SK-N-SH treated with all-trans-retinoic acid at 6 μM for 48 hours (cell line): ENCODE measurements at regions not wholly inside any gene's neighbourhood (a gene's known extent, or its start where the extent isn't known, plus 50 kb on each side); places are given as distances from the start of the nearest gene placed in this dataset.

Experiments used
- BACH2 ChIP-seq: fragments of 250-450 bp; sonication (Bioruptor Pico); IDR thresholded peaks from 2 replicates; pipeline ENCODE4 v1.9.0; 2021; ENCODE audit warnings: mild to moderate bottlenecking, borderline replicate concordance
- CSRNP3 ChIP-seq: fragments of 250-450 bp; sonication (Bioruptor Pico); IDR thresholded peaks from 2 replicates; pipeline ENCODE4 v1.5.1; 2021; ENCODE audit warnings: mild to moderate bottlenecking, moderate library complexity
- ISL1 ChIP-seq: fragments of 250-450 bp; sonication (Bioruptor Pico); IDR thresholded peaks from 2 replicates; pipeline ENCODE4 v2.1.2; 2022; ENCODE audit warnings: mild to moderate bottlenecking, moderate library complexity
- PATZ1 ChIP-seq: fragments of 250-450 bp; sonication (Bioruptor Pico); IDR thresholded peaks from 2 replicates; pipeline ENCODE4 v1.8.0; 2020; ENCODE audit warnings: mild to moderate bottlenecking, moderate library complexity, borderline replicate concordance
- RARB ChIP-seq: fragments of 250-450 bp; sonication (Bioruptor Pico); IDR thresholded peaks from 2 replicates; pipeline ENCODE4 v1.8.0; 2021; ENCODE audit warnings: mild to moderate bottlenecking, moderate library complexity
- TSHZ2 ChIP-seq: fragments of 250-450 bp; sonication (Bioruptor Pico); IDR thresholded peaks from 2 replicates; pipeline ENCODE4 v1.5.0; 2020; ENCODE audit warnings: mild to moderate bottlenecking, moderate library complexity
- ZC3H10 ChIP-seq: fragments of 250-450 bp; sonication (Bioruptor Pico); IDR thresholded peaks from 2 replicates; pipeline ENCODE4 v1.5.1; 2021; ENCODE audit warnings: mild to moderate bottlenecking, moderate library complexity
- ZFP30 ChIP-seq: fragments of 450-650 bp; formaldehyde crosslinking; IDR thresholded peaks from 2 replicates; pipeline ENCODE4 v1.5.0; 2022; ENCODE audit warnings: mild to moderate bottlenecking, moderate library complexity
- ZNF565 ChIP-seq: fragments of 450-650 bp; formaldehyde crosslinking; conservative IDR thresholded peaks from 2 replicates; pipeline ENCODE4 v1.5.0; 2020; ENCODE audit warnings: low read depth, mild to moderate bottlenecking, moderate library complexity
- ZNF70 ChIP-seq: fragments of 450-650 bp; formaldehyde crosslinking; IDR thresholded peaks from 2 replicates; pipeline ENCODE4 v1.5.0; 2020; ENCODE audit warnings: mild to moderate bottlenecking, moderate library complexity
- ZNF8 ChIP-seq: fragments of 450-650 bp; formaldehyde crosslinking; IDR thresholded peaks from 2 replicates; pipeline ENCODE4 v1.5.0; 2020; ENCODE audit warnings: mild to moderate bottlenecking, moderate library complexity

GRCh38 chr9:99579964-99580363 lies 241.7 kb upstream of the NR4A3 start:
- no peak for TF ChIP-seq BACH2 (CRISPR knock-in tag)
- TF ChIP-seq PATZ1 (CRISPR knock-in tag) = no peak
- no peak for TF ChIP-seq ZNF565 (CRISPR knock-in tag)
- TF ChIP-seq RARB (CRISPR knock-in tag) = no peak
- no peak for TF ChIP-seq ZC3H10 (CRISPR knock-in tag)
- TF ChIP-seq ZFP30 (CRISPR knock-in tag) = no peak
- TF ChIP-seq ZNF70 (CRISPR knock-in tag) = no peak
- no peak for TF ChIP-seq CSRNP3 (CRISPR knock-in tag)
- no peak for TF ChIP-seq TSHZ2 (CRISPR knock-in tag)
- TF ChIP-seq ZNF8 = no peak
- no peak for TF ChIP-seq ISL1 (CRISPR knock-in tag)
